ENCODE measurements at regions not wholly inside any gene's neighbourhood (a gene's known extent, or its start where the extent isn't known, plus 50 kb on each side); places are given as distances from the start of the nearest gene placed in this dataset.

- no peaks in the 10 kb centered on the region for H3F3A ChIP-seq (ENCODE audit: insufficient read depth, low read depth)
- TF ChIP-seq EZH2 (IDR thresholded peaks at IDR 0.05; ENCODE audit: low read depth) (no peak), CTCF (conservative IDR thresholded peaks at IDR 0.05) (no peak)
- no peaks in the 10 kb centered on the region for H3K9me2 ChIP-seq (ENCODE audit: insufficient read depth)
- no peak for DNase-seq
- H3K79me2 ChIP-seq (ENCODE audit: low read depth): no peaks in the 10 kb centered on the region
- no peak overlapping the region for H3K4me3 ChIP-seq
- intact Hi-C loops (cut with micrococcal nuclease; ENCODE audit: unreplicated experiment): no loop called here
- H3K27me3 ChIP-seq (ENCODE audit: insufficient read depth, low read depth): peaks cover 68% of the 10 kb centered on the region
- POLR2A ChIA-PET (ENCODE audit: unreplicated experiment): no interaction called here
- no peak overlapping the region for H2AFZ ChIP-seq
- no TSS peak for BruUV-seq (replicated peaks)
- no peak overlapping the region for H3K4me2 ChIP-seq
- H3K4me1 ChIP-seq (replicated peaks; ENCODE audit: insufficient read depth): no peaks in the 10 kb centered on the region
- H3K9me3 ChIP-seq (ENCODE audit: insufficient read depth, low read depth): no peaks in the 10 kb centered on the region
- CTCF ChIA-PET: no interaction called here
- H4K20me1 ChIP-seq (ENCODE audit: insufficient read depth): no peaks in the 10 kb centered on the region
- no peak overlapping the region for H3K27ac ChIP-seq
- H3K36me3 ChIP-seq (ENCODE audit: low read depth): no peaks in the 10 kb centered on the region
Measured at GRCh38 chr17:79463421-79464317, 147.2 kb downstream of the RBFOX3 start.

GRCh38 chr17:79461041-79461440, 149.8 kb downstream of the RBFOX3 start:
- no peak for TF ChIP-seq CTCF (conservative IDR thresholded peaks at IDR 0.05)
- TF ChIP-seq EZH2 (IDR thresholded peaks at IDR 0.05; ENCODE audit: low read depth): no peak
- ChIA-PET POLR2A (ENCODE audit: unreplicated experiment) (no interaction called here), CTCF (interaction anchor here (0.6 kb wide), 1 partner anchor 420 kb away, joined by 3 read pairs; no protein-coding TSS in a partner anchor)
- H3K4me2 ChIP-seq: no peak overlapping the region
- H3F3A ChIP-seq (ENCODE audit: insufficient read depth, low read depth): no peaks in the 10 kb centered on the region
- H3K9me3 ChIP-seq (ENCODE audit: insufficient read depth, low read depth): no peaks in the 10 kb centered on the region
- H3K4me1 ChIP-seq (replicated peaks; ENCODE audit: insufficient read depth): no peaks in the 10 kb centered on the region
- H4K20me1 ChIP-seq (ENCODE audit: insufficient read depth): no peaks in the 10 kb centered on the region
- BruUV-seq (replicated peaks): no TSS peak
- intact Hi-C loops (cut with micrococcal nuclease; ENCODE audit: unreplicated experiment): no loop called here
- H3K79me2 ChIP-seq (ENCODE audit: low read depth): no peaks in the 10 kb centered on the region
- no peaks in the 10 kb centered on the region for H3K36me3 ChIP-seq (ENCODE audit: low read depth)
- no peaks in the 10 kb centered on the region for H3K9me2 ChIP-seq (ENCODE audit: insufficient read depth)
- no peak for DNase-seq
- H3K4me3 ChIP-seq: no peak overlapping the region
- no peak overlapping the region for H3K27ac ChIP-seq
- H3K27me3 ChIP-seq (ENCODE audit: insufficient read depth, low read depth): peaks cover 63% of the 10 kb centered on the region
- no peak overlapping the region for H2AFZ ChIP-seq

GRCh38 chr17:79459846-79460245, 151.0 kb downstream of the RBFOX3 start:
- peaks cover 55% of the 10 kb centered on the region for H3K27me3 ChIP-seq (ENCODE audit: insufficient read depth, low read depth)
- DNase-seq: no peak
- H4K20me1 ChIP-seq (ENCODE audit: insufficient read depth): no peaks in the 10 kb centered on the region
- no peaks in the 10 kb centered on the region for H3K79me2 ChIP-seq (ENCODE audit: low read depth)
- H3K36me3 ChIP-seq (ENCODE audit: low read depth): no peaks in the 10 kb centered on the region
- H3K9me2 ChIP-seq (ENCODE audit: insufficient read depth): no peaks in the 10 kb centered on the region
- H3K27ac ChIP-seq: no peak overlapping the region
- no TSS peak for BruUV-seq (replicated peaks)
- CTCF ChIA-PET: no interaction called here
- POLR2A ChIA-PET (ENCODE audit: unreplicated experiment): no interaction called here
- no peaks in the 10 kb centered on the region for H3F3A ChIP-seq (ENCODE audit: insufficient read depth, low read depth)
- intact Hi-C loops (cut with micrococcal nuclease; ENCODE audit: unreplicated experiment): no loop called here
- H2AFZ ChIP-seq: no peak overlapping the region
- TF ChIP-seq CTCF (conservative IDR thresholded peaks at IDR 0.05) (no peak), EZH2 (IDR thresholded peaks at IDR 0.05; ENCODE audit: low read depth) (no peak)
- H3K9me3 ChIP-seq (ENCODE audit: insufficient read depth, low read depth): no peaks in the 10 kb centered on the region
- no peak overlapping the region for H3K4me3 ChIP-seq
- no peaks in the 10 kb centered on the region for H3K4me1 ChIP-seq (replicated peaks; ENCODE audit: insufficient read depth)
- H3K4me2 ChIP-seq: no peak overlapping the region
